Prostate gland (tissue), 2 donors: ENCODE measurements at regions not wholly inside any gene's neighbourhood (a gene's known extent, or its start where the extent isn't known, plus 50 kb on each side); places are given as distances from the start of the nearest gene placed in this dataset.

ENCODE experiments used
- POLR2A ChIP-seq: fragments of 450-650 bp; IDR thresholded peaks from one replicate; pipeline ENCODE4 v1.6.1; 2016; ENCODE audit warnings: antibody characterized with exemption, mild to moderate bottlenecking
- TF ChIP-seq, protein P1 (sequence below), 4 experiments: fragments of 200-600 bp in 2 of 4; fragments of 450-650 bp in 2 of 4; sonication (generic) in 2 of 4; IDR thresholded peaks; 1 replicate in 3 of 4; 2 replicates in 1 of 4; pipeline ENCODE4 v1.5.1; 2016 to 2019; ENCODE audit warnings: antibody characterized with exemption in 4 of 4, mild to moderate bottlenecking in 2 of 4, moderate library complexity in 2 of 4

DNA sequence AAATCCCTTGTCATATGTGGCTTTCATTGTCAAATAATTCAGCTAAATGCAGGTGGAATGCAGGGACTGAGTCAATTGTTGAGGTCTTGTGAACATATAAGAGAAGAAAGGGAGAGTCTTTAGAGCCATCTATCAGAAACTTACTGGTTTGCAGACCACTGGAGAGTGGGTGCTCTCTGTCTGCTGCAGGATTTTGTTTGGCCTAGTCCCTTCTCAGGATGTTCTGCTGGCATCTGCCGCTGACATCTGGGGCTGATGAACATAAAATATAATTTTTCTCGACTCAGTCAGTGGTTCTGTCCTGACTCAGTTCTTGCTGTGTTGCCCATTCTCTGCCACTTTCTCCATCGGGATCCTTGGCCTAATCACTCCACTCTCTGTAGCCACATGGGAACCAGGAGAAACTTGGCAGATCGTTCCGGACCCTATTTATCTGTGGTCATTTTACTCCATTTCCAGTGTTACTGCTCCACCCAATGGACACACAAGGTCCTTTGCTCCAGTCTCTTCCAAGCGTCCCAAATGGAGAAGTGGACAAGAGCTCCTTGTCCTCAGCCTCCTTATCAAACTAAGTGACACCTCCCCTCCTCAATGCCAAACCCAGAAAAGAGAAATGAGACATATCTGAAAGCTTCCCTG lies 436.2 kb downstream of the FAT4 start:
- TF ChIP-seq, protein P1, sequence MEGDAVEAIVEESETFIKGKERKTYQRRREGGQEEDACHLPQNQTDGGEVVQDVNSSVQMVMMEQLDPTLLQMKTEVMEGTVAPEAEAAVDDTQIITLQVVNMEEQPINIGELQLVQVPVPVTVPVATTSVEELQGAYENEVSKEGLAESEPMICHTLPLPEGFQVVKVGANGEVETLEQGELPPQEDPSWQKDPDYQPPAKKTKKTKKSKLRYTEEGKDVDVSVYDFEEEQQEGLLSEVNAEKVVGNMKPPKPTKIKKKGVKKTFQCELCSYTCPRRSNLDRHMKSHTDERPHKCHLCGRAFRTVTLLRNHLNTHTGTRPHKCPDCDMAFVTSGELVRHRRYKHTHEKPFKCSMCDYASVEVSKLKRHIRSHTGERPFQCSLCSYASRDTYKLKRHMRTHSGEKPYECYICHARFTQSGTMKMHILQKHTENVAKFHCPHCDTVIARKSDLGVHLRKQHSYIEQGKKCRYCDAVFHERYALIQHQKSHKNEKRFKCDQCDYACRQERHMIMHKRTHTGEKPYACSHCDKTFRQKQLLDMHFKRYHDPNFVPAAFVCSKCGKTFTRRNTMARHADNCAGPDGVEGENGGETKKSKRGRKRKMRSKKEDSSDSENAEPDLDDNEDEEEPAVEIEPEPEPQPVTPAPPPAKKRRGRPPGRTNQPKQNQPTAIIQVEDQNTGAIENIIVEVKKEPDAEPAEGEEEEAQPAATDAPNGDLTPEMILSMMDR (IDR thresholded peaks at IDR 0.05), result peak in 1 of 4 experiments; percentile 6
- no peak for TF ChIP-seq POLR2A
